ENCODE measurements at regions not wholly inside any gene's neighbourhood (a gene's known extent, or its start where the extent isn't known, plus 50 kb on each side); places are given as distances from the start of the nearest gene placed in this dataset.

GRCh38 chr10:93199191-93199751, 125.6 kb downstream of the CYP26A1 start:
- no peak overlapping the region for H2AFZ ChIP-seq (ENCODE audit: low read depth, low read length)
- H3K36me3 ChIP-seq (ENCODE audit: control insufficient read depth in 1 of 2, insufficient read depth in 2 of 2, low read depth in 1 of 2, low read length in 2 of 2) = no peaks in the 10 kb centered on the region
- H3K4ac ChIP-seq (ENCODE audit: low read depth in 1 of 2, low read length in 2 of 2) = no peak overlapping the region
- H3K4me1 ChIP-seq (ENCODE audit: control insufficient read depth, insufficient read depth, low read depth, low read length) = peaks cover 4% of the 10 kb centered on the region
- H3K4me2 ChIP-seq (ENCODE audit: low read length, poor library complexity, severe bottlenecking) = peak overlapping the region; percentile 49
- H3K18ac ChIP-seq (ENCODE audit: low read depth in 1 of 2, low read length in 2 of 2) = no peak overlapping the region
- no peak overlapping the region for H2BK120ac ChIP-seq (ENCODE audit: low read depth, low read length)
- peak overlapping the region in 1 of 2 experiments; percentile 73 for H3K4me3 ChIP-seq (ENCODE audit: insufficient read depth in 1 of 2, low read depth in 1 of 2, low read length in 2 of 2)
- no peak overlapping the region for H4K91ac ChIP-seq (ENCODE audit: low read length)
- peaks cover 0 to 24% of the 10 kb centered on the region in 2 experiments for H3K27me3 ChIP-seq (ENCODE audit: control insufficient read depth in 1 of 2, insufficient read depth in 1 of 2, low read length in 2 of 2)
- H3K14ac ChIP-seq (ENCODE audit: low read length in 2 of 2) = no peak overlapping the region
- DNase-seq = peak; percentile 83
- H3K79me1 ChIP-seq (replicated peaks; ENCODE audit: low read length, poor library complexity, severe bottlenecking) = no peaks in the 10 kb centered on the region
- H3K9ac ChIP-seq (ENCODE audit: low read length) = peak overlapping the region; percentile 72
- no peak overlapping the region for H4K8ac ChIP-seq (ENCODE audit: low read length)
- H3K27ac ChIP-seq (ENCODE audit: low read length, poor library complexity, severe bottlenecking) = no peak overlapping the region
- WGBS = 19% methylated on average over 11 of the region's 11 CpGs
- H2BK5ac ChIP-seq (ENCODE audit: low read depth, low read length, poor library complexity, severe bottlenecking) = no peak overlapping the region
- H3K9me3 ChIP-seq (ENCODE audit: control insufficient read depth, low read length) = no peaks in the 10 kb centered on the region
- no peak overlapping the region for H2BK15ac ChIP-seq (ENCODE audit: low read depth, poor library complexity, severe bottlenecking)
- H2AK5ac ChIP-seq (ENCODE audit: low read length, severe bottlenecking) = no peak overlapping the region
- no peak overlapping the region for H3K23ac ChIP-seq (ENCODE audit: low read length in 2 of 2)
- no peak overlapping the region for H2BK12ac ChIP-seq (ENCODE audit: low read length in 2 of 2)

DNA sequence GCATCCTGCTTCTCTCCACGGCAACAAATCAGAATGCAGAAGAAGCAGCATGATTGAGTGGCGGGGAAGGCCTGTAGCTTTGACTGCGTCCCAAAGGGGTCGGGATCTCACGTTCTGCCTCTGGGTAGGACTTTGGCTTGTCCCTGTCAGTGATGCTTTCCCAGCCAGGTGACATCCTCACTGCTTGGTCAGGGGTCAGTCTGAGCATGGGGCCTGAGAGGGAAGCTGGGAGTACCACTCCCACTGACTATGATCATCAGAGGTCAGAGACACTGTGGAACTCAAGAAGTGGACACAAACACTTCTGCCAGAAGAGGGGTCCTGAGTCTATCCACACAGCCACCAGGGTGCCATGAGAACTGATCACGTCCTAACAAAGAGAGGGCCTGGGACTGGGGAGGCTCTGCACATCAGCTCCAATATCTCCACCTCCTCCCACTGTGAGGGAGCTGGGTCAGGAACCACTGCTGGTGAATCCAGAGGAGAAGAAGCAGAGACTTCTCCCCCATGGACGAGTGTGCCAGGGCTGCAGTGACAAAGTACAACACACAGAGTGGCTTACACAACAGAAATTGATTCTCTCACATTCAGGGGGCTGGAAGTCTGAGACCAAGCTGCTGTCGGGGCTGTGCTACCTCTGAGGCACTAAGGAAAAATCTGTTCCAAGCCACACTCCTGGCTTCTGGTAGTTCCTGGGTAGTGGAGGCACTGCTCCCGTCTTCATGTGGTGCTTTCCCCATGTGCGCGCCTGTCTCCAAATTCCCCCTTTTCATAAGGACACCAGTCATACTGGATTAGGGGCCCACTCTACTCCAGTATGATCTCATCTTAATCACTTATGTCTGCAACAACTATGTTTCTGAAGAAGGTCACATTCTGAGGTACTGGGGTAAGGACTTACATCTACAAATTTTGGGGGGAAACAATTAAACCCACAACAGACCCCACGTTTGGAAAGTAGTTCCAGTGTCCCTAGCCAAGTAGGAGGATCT, 131.1 kb downstream of the CYP26A1 start:
- H3K36me3 ChIP-seq (ENCODE audit: control insufficient read depth in 1 of 2, insufficient read depth in 2 of 2, low read depth in 1 of 2, low read length in 2 of 2) = no peaks in the 10 kb centered on the region
- no peak overlapping the region for H3K4ac ChIP-seq (ENCODE audit: low read depth in 1 of 2, low read length in 2 of 2)
- H2BK120ac ChIP-seq (ENCODE audit: low read depth, low read length) = no peak overlapping the region
- H2BK5ac ChIP-seq (ENCODE audit: low read depth, low read length, poor library complexity, severe bottlenecking) = no peak overlapping the region
- H3K23ac ChIP-seq (ENCODE audit: low read length in 2 of 2) = no peak overlapping the region
- H3K9ac ChIP-seq (ENCODE audit: low read length) = no peak overlapping the region
- H2BK12ac ChIP-seq (ENCODE audit: low read length in 2 of 2) = no peak overlapping the region
- no peak overlapping the region for H3K4me3 ChIP-seq (ENCODE audit: insufficient read depth in 1 of 2, low read depth in 1 of 2, low read length in 2 of 2)
- no peak overlapping the region for H3K4me2 ChIP-seq (ENCODE audit: low read length, poor library complexity, severe bottlenecking)
- no peak overlapping the region for H4K91ac ChIP-seq (ENCODE audit: low read length)
- no peak overlapping the region for H3K27ac ChIP-seq (ENCODE audit: low read length, poor library complexity, severe bottlenecking)
- H2BK15ac ChIP-seq (ENCODE audit: low read depth, poor library complexity, severe bottlenecking) = no peak overlapping the region
- H4K8ac ChIP-seq (ENCODE audit: low read length) = no peak overlapping the region
- WGBS = 82% methylated on average over 12 of the region's 12 CpGs
- no peak overlapping the region for H3K14ac ChIP-seq (ENCODE audit: low read length in 2 of 2)
- H3K4me1 ChIP-seq (ENCODE audit: control insufficient read depth, insufficient read depth, low read depth, low read length) = no peaks in the 10 kb centered on the region
- no peak overlapping the region for H2AFZ ChIP-seq (ENCODE audit: low read depth, low read length)
- H2AK5ac ChIP-seq (ENCODE audit: low read length, severe bottlenecking) = no peak overlapping the region
- no peaks in the 10 kb centered on the region for H3K79me1 ChIP-seq (replicated peaks; ENCODE audit: low read length, poor library complexity, severe bottlenecking)
- no peak overlapping the region for H3K18ac ChIP-seq (ENCODE audit: low read depth in 1 of 2, low read length in 2 of 2)
- peaks cover 2 to 16% of the 10 kb centered on the region in 2 experiments for H3K27me3 ChIP-seq (ENCODE audit: control insufficient read depth in 1 of 2, insufficient read depth in 1 of 2, low read length in 2 of 2)
- DNase-seq = no peak
- no peaks in the 10 kb centered on the region for H3K9me3 ChIP-seq (ENCODE audit: control insufficient read depth, low read length)

DNA sequence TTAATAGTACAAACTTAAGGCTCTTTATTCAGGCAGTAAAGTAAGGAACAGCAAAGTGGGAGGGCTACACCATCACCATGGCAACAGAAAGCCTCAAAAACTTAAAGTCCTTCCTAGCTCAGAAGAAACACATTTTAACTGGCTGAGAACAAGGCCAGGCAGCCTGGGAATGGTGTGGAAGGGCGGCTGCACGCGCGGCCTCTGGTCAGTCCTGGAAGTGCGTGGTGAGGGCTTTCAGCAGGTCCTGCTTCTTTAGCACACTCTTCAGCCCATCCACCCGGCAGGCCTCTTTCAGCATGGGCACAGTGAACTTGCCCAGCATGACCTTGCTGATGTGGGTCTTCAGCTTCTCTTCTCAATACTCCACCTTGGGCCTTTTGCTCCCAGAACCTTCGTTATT, 133.0 kb downstream of the CYP26A1 start:
- Histone ChIP-seq H2BK12ac (ENCODE audit: low read length in 2 of 2) (no peak overlapping the region), H2BK120ac (ENCODE audit: low read depth, low read length) (no peak overlapping the region), H3K27ac (ENCODE audit: low read length, poor library complexity, severe bottlenecking) (no peak overlapping the region), H3K4ac (ENCODE audit: low read depth in 1 of 2, low read length in 2 of 2) (no peak overlapping the region), H4K8ac (ENCODE audit: low read length) (no peak overlapping the region), H3K4me3 (ENCODE audit: insufficient read depth in 1 of 2, low read depth in 1 of 2, low read length in 2 of 2) (no peak overlapping the region), H3K27me3 (ENCODE audit: control insufficient read depth in 1 of 2, insufficient read depth in 1 of 2, low read length in 2 of 2) (peaks cover 2 to 16% of the 10 kb centered on the region in 2 experiments), H2AFZ (ENCODE audit: low read depth, low read length) (no peak overlapping the region), H3K4me1 (ENCODE audit: control insufficient read depth, insufficient read depth, low read depth, low read length) (no peaks in the 10 kb centered on the region), H3K36me3 (ENCODE audit: control insufficient read depth in 1 of 2, insufficient read depth in 2 of 2, low read depth in 1 of 2, low read length in 2 of 2) (no peaks in the 10 kb centered on the region), H3K9me3 (ENCODE audit: control insufficient read depth, low read length) (no peaks in the 10 kb centered on the region), H3K23ac (ENCODE audit: low read length in 2 of 2) (no peak overlapping the region), H3K79me1 (replicated peaks; ENCODE audit: low read length, poor library complexity, severe bottlenecking) (no peaks in the 10 kb centered on the region), H3K4me2 (ENCODE audit: low read length, poor library complexity, severe bottlenecking) (no peak overlapping the region), H2AK5ac (ENCODE audit: low read length, severe bottlenecking) (no peak overlapping the region), H4K91ac (ENCODE audit: low read length) (no peak overlapping the region), H3K14ac (ENCODE audit: low read length in 2 of 2) (no peak overlapping the region), H3K9ac (ENCODE audit: low read length) (no peak overlapping the region), H2BK15ac (ENCODE audit: low read depth, poor library complexity, severe bottlenecking) (no peak overlapping the region), H2BK5ac (ENCODE audit: low read depth, low read length, poor library complexity, severe bottlenecking) (no peak overlapping the region), H3K18ac (ENCODE audit: low read depth in 1 of 2, low read length in 2 of 2) (no peak overlapping the region)
- WGBS = 70% methylated on average over 7 of the region's 7 CpGs
- DNase-seq = peak; percentile 55

DNA sequence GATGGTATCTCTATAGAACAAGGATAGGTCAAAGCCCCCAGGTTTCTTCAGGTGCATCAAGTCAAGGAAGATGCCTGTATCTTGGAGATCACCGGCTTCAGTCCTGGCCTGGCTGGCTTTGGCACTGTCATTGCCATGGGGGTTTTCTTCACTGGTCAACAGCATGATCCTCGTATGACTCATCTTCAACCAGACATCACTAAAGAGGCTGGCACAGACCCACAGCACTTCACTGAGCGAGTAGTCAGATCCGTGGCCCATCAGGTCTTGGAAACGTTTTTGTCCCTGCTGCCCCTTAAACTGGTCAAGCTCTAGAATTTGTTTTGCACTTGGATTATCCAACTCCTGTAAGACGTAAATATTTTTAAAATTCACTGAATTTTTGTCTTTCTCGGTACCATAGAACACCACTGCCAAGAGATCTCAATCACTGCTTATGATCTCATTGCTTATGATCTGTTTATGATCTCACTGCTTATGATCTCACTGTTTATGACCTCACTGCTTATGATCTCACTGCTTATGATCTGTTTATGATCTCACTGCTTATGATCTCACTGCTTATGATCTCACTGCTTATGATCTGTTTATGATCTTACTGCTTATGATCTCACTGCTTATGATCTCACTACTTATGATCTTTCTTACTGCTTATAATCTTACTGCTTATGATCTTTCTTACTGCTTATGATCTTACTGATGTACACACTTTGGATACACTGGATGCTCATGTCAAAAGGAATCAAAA, 135.2 kb downstream of the CYP26A1 start:
- Histone ChIP-seq H3K4me2 (ENCODE audit: low read length, poor library complexity, severe bottlenecking) (no peak overlapping the region), H3K18ac (ENCODE audit: low read depth in 1 of 2, low read length in 2 of 2) (no peak overlapping the region), H2BK15ac (ENCODE audit: low read depth, poor library complexity, severe bottlenecking) (no peak overlapping the region), H3K27me3 (ENCODE audit: control insufficient read depth in 1 of 2, insufficient read depth in 1 of 2, low read length in 2 of 2) (peaks cover 2 to 10% of the 10 kb centered on the region in 2 experiments), H3K79me1 (replicated peaks; ENCODE audit: low read length, poor library complexity, severe bottlenecking) (no peaks in the 10 kb centered on the region), H2BK12ac (ENCODE audit: low read length in 2 of 2) (no peak overlapping the region), H3K9ac (ENCODE audit: low read length) (no peak overlapping the region), H4K8ac (ENCODE audit: low read length) (no peak overlapping the region), H4K91ac (ENCODE audit: low read length) (no peak overlapping the region), H3K23ac (ENCODE audit: low read length in 2 of 2) (no peak overlapping the region), H3K27ac (ENCODE audit: low read length, poor library complexity, severe bottlenecking) (no peak overlapping the region), H2AK5ac (ENCODE audit: low read length, severe bottlenecking) (no peak overlapping the region), H2AFZ (ENCODE audit: low read depth, low read length) (no peak overlapping the region), H2BK120ac (ENCODE audit: low read depth, low read length) (no peak overlapping the region), H3K36me3 (ENCODE audit: control insufficient read depth in 1 of 2, insufficient read depth in 2 of 2, low read depth in 1 of 2, low read length in 2 of 2) (no peaks in the 10 kb centered on the region), H3K4me1 (ENCODE audit: control insufficient read depth, insufficient read depth, low read depth, low read length) (no peaks in the 10 kb centered on the region), H3K9me3 (ENCODE audit: control insufficient read depth, low read length) (no peaks in the 10 kb centered on the region), H3K14ac (ENCODE audit: low read length in 2 of 2) (no peak overlapping the region), H3K4ac (ENCODE audit: low read depth in 1 of 2, low read length in 2 of 2) (no peak overlapping the region), H3K4me3 (ENCODE audit: insufficient read depth in 1 of 2, low read depth in 1 of 2, low read length in 2 of 2) (no peak overlapping the region), H2BK5ac (ENCODE audit: low read depth, low read length, poor library complexity, severe bottlenecking) (no peak overlapping the region)
- peak; percentile 40 for DNase-seq
- 93% methylated on average over 7 of the region's 7 CpGs for WGBS

Measured in mesenchymal stem cell (in vitro differentiated cells and primary cell).